Medulla oblongata (tissue), 1 donor: ENCODE measurements at regions not wholly inside any gene's neighbourhood (a gene's known extent, or its start where the extent isn't known, plus 50 kb on each side); places are given as distances from the start of the nearest gene placed in this dataset.
"Not testable (repeated sequence)": the region's sequence is repeated elsewhere in the genome, so short reads cannot be mapped to it uniquely, and the experiment has no call there.

Source experiments
- DNase-seq: peaks from one replicate; pipeline ENCODE4 v3.0.0-alpha.2; 2015; ENCODE audit errors: extremely low spot score

GRCh38 chr18:39318462-39318861, 1752.9 kb upstream of the CELF4 start:
- no peak for DNase-seq

- DNase-seq: peak; percentile 71
Observed at GRCh38 chr18:39318008-39318407, 1752.4 kb upstream of the CELF4 start.

- DNase-seq: no peak
Observed at GRCh38 chr18:39314595-39314994, 1749.0 kb upstream of the CELF4 start.

GRCh38 chr18:39313992-39314391, 1748.4 kb upstream of the CELF4 start:
- DNase-seq: no peak

GRCh38 chr18:39311111-39311712, 1745.6 kb upstream of the CELF4 start:
- no peak for DNase-seq

- not testable (repeated sequence) for DNase-seq
Observed at GRCh38 chr18:39308931-39309521, 1743.4 kb upstream of the CELF4 start.

GRCh38 chr18:39305766-39306165, 1740.2 kb upstream of the CELF4 start:
- no peak for DNase-seq

GRCh38 chr18:39302481-39302880, 1736.9 kb upstream of the CELF4 start:
- DNase-seq: no peak

- DNase-seq: no peak
Observed at GRCh38 chr18:39299152-39299551, 1733.6 kb upstream of the CELF4 start.

- no peak for DNase-seq
Observed at GRCh38 chr18:39297225-39297624, 1731.6 kb upstream of the CELF4 start.

GRCh38 chr18:39296293-39296888, 1730.8 kb upstream of the CELF4 start:
- no peak for DNase-seq

- no peak for DNase-seq
Observed at GRCh38 chr18:39276764-39277163, 1711.2 kb upstream of the CELF4 start.

GRCh38 chr18:39274535-39274934, 1708.9 kb upstream of the CELF4 start:
- DNase-seq: no peak

GRCh38 chr18:39272230-39272629, 1706.6 kb upstream of the CELF4 start:
- DNase-seq: no peak

GRCh38 chr18:39271654-39272053, 1706.1 kb upstream of the CELF4 start:
- no peak for DNase-seq

GRCh38 chr18:39260565-39260964, 1695.0 kb upstream of the CELF4 start:
- DNase-seq: no peak

- DNase-seq: no peak
Observed at GRCh38 chr18:39259736-39260135, 1694.1 kb upstream of the CELF4 start.

GRCh38 chr18:39244242-39244641, 1678.6 kb upstream of the CELF4 start:
- no peak for DNase-seq

GRCh38 chr18:39241534-39241933, 1675.9 kb upstream of the CELF4 start:
- DNase-seq: no peak

- no peak for DNase-seq
Observed at GRCh38 chr18:39238981-39239660, 1673.5 kb upstream of the CELF4 start.

- DNase-seq: no peak
Observed at GRCh38 chr18:39235118-39235719, 1669.6 kb upstream of the CELF4 start.

- DNase-seq: no peak
Observed at GRCh38 chr18:39232937-39233336, 1667.3 kb upstream of the CELF4 start.

- no peak for DNase-seq
Observed at GRCh38 chr18:39232490-39232889, 1666.9 kb upstream of the CELF4 start.
